GM18867 (cell line): ENCODE measurements at regions not wholly inside any gene's neighbourhood (a gene's known extent, or its start where the extent isn't known, plus 50 kb on each side); places are given as distances from the start of the nearest gene placed in this dataset.
A peak's percentile ranks its signal among the peaks of the same experiment; 100 is the strongest.
"Not testable (repeated sequence)": the region's sequence is repeated elsewhere in the genome, so short reads cannot be mapped to it uniquely, and the experiment has no call there.

Source experiments
- ATAC-seq: cut with Tn5 transposase; IDR thresholded peaks from one replicate; pipeline ENCODE4 v1.9.1; 2021; ENCODE audit warnings: mild to moderate bottlenecking, moderate library complexity; ENCODE audit not compliant: unreplicated experiment

GRCh38 chr1:182166750-182167149, 105.2 kb upstream of the ZNF648 start:
- ATAC-seq = no peak

GRCh38 chr1:182166321-182166720, 104.8 kb upstream of the ZNF648 start:
- no peak for ATAC-seq

- ATAC-seq = no peak
Measured at GRCh38 chr1:182164273-182164672, 102.8 kb upstream of the ZNF648 start.

- no peak for ATAC-seq
Measured at GRCh38 chr1:182163821-182164223, 102.3 kb upstream of the ZNF648 start.

- ATAC-seq = no peak
Measured at GRCh38 chr1:182159443-182159842, 97.9 kb upstream of the ZNF648 start.

GRCh38 chr1:182157187-182157586, 95.7 kb upstream of the ZNF648 start:
- ATAC-seq = no peak

- ATAC-seq = not testable (repeated sequence)
Measured at GRCh38 chr1:182154425-182154824, 92.9 kb upstream of the ZNF648 start.

- no peak for ATAC-seq
Measured at GRCh38 chr1:182149411-182149965, 88.0 kb upstream of the ZNF648 start.

GRCh38 chr1:182147951-182148350, 86.4 kb upstream of the ZNF648 start:
- no peak for ATAC-seq

- peak; percentile 96 for ATAC-seq
Measured at GRCh38 chr1:182147136-182147820, 85.8 kb upstream of the ZNF648 start.

- peak; percentile 39 for ATAC-seq
Measured at GRCh38 chr1:182146286-182146685, 84.8 kb upstream of the ZNF648 start.

- no peak for ATAC-seq
Measured at GRCh38 chr1:182145441-182145840, 83.9 kb upstream of the ZNF648 start.

- ATAC-seq = no peak
Measured at GRCh38 chr1:182144646-182145030, 83.1 kb upstream of the ZNF648 start.

GRCh38 chr1:182143825-182144645, 82.5 kb upstream of the ZNF648 start:
- ATAC-seq = no peak

GRCh38 chr1:182143154-182143657, 81.7 kb upstream of the ZNF648 start:
- ATAC-seq = no peak

- no peak for ATAC-seq
Measured at GRCh38 chr1:182142621-182143020, 81.1 kb upstream of the ZNF648 start.

GRCh38 chr1:182141040-182141439, 79.5 kb upstream of the ZNF648 start:
- ATAC-seq = no peak

GRCh38 chr1:182139496-182139895, 78.0 kb upstream of the ZNF648 start:
- no peak for ATAC-seq

GRCh38 chr1:182137546-182137945, 76.0 kb upstream of the ZNF648 start:
- no peak for ATAC-seq

GRCh38 chr1:182135946-182136345, 74.4 kb upstream of the ZNF648 start:
- ATAC-seq = no peak

- no peak for ATAC-seq
Measured at GRCh38 chr1:182134257-182134656, 72.7 kb upstream of the ZNF648 start.

- ATAC-seq = no peak
Measured at GRCh38 chr1:182133181-182133580, 71.7 kb upstream of the ZNF648 start.
